ENCODE measurements at regions not wholly inside any gene's neighbourhood (a gene's known extent, or its start where the extent isn't known, plus 50 kb on each side); places are given as distances from the start of the nearest gene placed in this dataset.

DNA sequence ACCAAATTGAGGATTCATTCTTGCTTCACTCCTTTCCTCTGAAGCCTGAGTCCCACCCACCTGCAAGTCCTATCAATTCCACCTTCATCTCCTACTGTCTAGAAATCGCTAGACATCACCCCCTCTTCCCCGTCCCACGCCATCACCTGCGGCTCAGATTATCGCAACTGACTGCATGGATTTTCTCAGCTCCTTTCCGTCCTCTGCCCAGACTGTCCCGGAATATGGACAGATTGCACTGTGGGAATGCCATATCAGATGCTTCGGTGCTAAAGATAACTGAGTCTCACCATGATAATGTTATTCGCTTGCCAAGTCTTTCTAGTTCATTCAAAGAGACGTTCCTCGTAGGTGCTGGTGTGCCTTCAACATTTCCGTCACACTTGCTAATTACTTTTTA lies 66.4 kb upstream of the USP29 start:
- ChIA-PET CTCF (no interaction called here), POLR2A (no interaction called here)
- TF ChIP-seq HDGF (IDR thresholded peaks at IDR 0.05; ENCODE audit: borderline replicate concordance), result no peak
- TF ChIP-seq SP1 (IDR thresholded peaks at IDR 0.05), result no peak
- TF ChIP-seq LEF1 (IDR thresholded peaks at IDR 0.05; ENCODE audit: borderline replicate concordance), result no peak
- TF ChIP-seq FOXM1 (IDR thresholded peaks at IDR 0.05; ENCODE audit: borderline replicate concordance), result no peak
- TF ChIP-seq NFRKB (IDR thresholded peaks at IDR 0.05), result no peak
- TF ChIP-seq FOXK2 (IDR thresholded peaks at IDR 0.05), result no peak
- no peak for TF ChIP-seq FOXA1 (IDR thresholded peaks at IDR 0.05)
- no peak for TF ChIP-seq BHLHE40 (IDR thresholded peaks at IDR 0.05; ENCODE audit: borderline replicate concordance)
- TF ChIP-seq, protein P1, sequence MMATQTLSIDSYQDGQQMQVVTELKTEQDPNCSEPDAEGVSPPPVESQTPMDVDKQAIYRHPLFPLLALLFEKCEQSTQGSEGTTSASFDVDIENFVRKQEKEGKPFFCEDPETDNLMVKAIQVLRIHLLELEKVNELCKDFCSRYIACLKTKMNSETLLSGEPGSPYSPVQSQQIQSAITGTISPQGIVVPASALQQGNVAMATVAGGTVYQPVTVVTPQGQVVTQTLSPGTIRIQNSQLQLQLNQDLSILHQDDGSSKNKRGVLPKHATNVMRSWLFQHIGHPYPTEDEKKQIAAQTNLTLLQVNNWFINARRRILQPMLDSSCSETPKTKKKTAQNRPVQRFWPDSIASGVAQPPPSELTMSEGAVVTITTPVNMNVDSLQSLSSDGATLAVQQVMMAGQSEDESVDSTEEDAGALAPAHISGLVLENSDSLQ (IDR thresholded peaks at IDR 0.05), result no peak
- no peak for TF ChIP-seq ELF4 (IDR thresholded peaks at IDR 0.05)
- TF ChIP-seq TARDBP (IDR thresholded peaks at IDR 0.05), result no peak
- no peak for TF ChIP-seq CTBP1 (IDR thresholded peaks at IDR 0.05; ENCODE audit: borderline replicate concordance)
- no peak for TF ChIP-seq L3MBTL2 (conservative IDR thresholded peaks at IDR 0.05)
- no peak for DNase-seq (ENCODE audit: extremely low spot score)

DNA sequence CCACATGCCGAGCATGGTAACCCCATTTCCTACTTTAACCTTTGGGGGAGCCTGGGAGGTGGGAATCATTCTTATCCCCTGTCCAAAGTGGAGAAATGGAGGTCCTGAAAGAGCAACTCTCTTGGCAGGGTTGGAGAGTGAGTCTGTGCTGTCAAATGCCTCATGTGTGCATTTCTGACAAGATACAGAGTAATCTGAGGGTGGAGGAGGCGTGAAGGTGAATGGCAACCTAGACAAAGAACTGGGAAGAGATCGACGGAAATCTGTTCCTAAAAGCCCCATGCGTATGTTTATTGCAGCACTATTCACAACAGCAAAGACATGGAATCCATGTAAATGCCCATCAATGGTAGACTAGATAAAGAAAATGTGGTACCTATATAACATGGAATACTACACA lies 63.8 kb upstream of the USP29 start:
- no peak for DNase-seq (ENCODE audit: extremely low spot score)
- CTCF ChIA-PET, result no interaction called here
- no peak for TF ChIP-seq LEF1 (IDR thresholded peaks at IDR 0.05; ENCODE audit: borderline replicate concordance)
- TF ChIP-seq ZNF384 (IDR thresholded peaks at IDR 0.05), result no peak
- TF ChIP-seq HDGF (IDR thresholded peaks at IDR 0.05; ENCODE audit: borderline replicate concordance), result no peak
- no peak for TF ChIP-seq CTBP1 (IDR thresholded peaks at IDR 0.05; ENCODE audit: borderline replicate concordance)
- TF ChIP-seq ELF4 (IDR thresholded peaks at IDR 0.05), result no peak
- TF ChIP-seq FOXK2 (IDR thresholded peaks at IDR 0.05), result no peak
- no peak for TF ChIP-seq BHLHE40 (IDR thresholded peaks at IDR 0.05; ENCODE audit: borderline replicate concordance)
- no peak for TF ChIP-seq NFRKB (IDR thresholded peaks at IDR 0.05)
- no peak for TF ChIP-seq FOXM1 (IDR thresholded peaks at IDR 0.05; ENCODE audit: borderline replicate concordance)
- POLR2A ChIA-PET, result no interaction called here

DNA sequence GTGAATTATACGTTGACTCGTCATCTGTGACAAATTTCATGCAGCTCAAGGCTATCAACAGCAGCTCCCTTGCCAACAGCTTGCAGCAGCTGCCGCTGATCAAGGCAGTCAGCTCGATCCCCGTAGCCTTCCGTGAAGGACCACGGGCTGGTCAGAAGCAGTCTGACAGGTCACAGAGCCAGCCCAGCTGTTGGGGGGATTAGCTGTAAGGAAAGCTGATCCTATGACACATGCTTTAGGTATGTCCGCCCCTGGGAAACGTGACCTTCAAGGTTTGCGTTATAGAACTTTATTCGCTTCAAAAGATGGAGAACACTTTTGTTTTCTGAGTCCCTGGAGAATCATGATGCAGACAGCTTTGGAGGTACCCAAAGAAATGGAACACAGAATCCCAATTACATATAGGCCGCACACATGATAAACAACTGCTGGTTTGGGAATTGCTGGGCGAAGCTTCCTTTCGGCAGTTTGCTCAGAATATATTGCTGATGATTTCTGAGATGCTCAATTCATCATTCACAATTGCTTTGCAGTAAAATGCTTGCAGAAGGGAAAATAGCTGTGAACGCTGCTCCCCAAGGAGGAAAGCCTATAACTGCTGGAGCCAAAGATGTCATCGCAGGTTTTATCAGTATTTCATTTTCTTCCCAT lies 62.6 kb upstream of the USP29 start:
- CTCF ChIA-PET, result no interaction called here
- TF ChIP-seq ELF4 (IDR thresholded peaks at IDR 0.05), result no peak
- TF ChIP-seq, protein P1 (IDR thresholded peaks at IDR 0.05), result no peak
- POLR2A ChIA-PET, result no interaction called here
- no peak for DNase-seq (ENCODE audit: extremely low spot score)

DNA sequence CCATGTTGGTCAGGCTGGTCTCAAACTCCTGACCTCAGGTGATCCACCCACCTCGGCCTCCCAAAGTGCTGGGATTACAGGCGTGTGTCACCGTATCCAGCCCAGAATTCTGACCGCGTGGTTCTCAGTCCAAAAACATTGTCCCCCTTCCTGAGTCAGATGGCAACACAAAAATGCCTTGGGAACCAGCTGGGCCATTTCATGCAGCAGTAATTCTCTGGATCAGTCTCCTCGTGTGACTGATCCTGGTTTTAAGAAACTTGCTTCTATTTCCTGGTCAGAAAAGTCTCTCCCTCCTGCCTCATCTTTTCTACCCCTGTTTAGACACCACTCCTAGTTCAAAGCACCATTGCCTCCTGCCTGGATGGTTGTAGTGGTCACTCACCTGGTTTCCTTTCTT lies 60.9 kb upstream of the USP29 start:
- TF ChIP-seq L3MBTL2 (conservative IDR thresholded peaks at IDR 0.05) (no peak), FOXM1 (IDR thresholded peaks at IDR 0.05; ENCODE audit: borderline replicate concordance) (no peak)
- ChIA-PET POLR2A (no interaction called here), CTCF (no interaction called here)
- no peak for DNase-seq (ENCODE audit: extremely low spot score)

DNA sequence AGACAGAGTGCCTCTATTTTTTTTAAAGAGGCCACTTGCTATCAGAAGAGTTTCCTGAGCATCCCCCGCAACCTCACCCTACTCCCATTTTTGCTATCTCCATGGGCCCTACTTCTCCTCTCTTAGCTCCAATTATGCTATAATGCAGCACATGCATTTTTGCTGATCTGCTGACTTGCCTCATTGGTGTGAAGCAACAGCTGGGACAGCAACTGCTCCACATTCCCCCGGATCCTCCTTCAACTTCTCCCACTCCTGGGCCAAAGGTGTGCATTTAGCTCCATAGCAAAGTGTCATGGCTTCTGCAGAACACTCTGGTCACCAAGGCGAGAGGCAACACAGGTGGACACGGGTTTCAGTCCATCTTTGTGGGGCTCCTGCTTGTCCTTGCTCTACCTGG lies 56.7 kb upstream of the USP29 start:
- POLR2A ChIA-PET, result no interaction called here
- CTCF ChIA-PET, result no interaction called here
- no peak for DNase-seq (ENCODE audit: extremely low spot score)
- TF ChIP-seq LEF1 (IDR thresholded peaks at IDR 0.05; ENCODE audit: borderline replicate concordance) (no peak), ELF4 (IDR thresholded peaks at IDR 0.05) (no peak), TARDBP (IDR thresholded peaks at IDR 0.05) (no peak), SUZ12 (IDR thresholded peaks at IDR 0.05) (no peak), BHLHE40 (IDR thresholded peaks at IDR 0.05; ENCODE audit: borderline replicate concordance) (no peak), FOXK2 (IDR thresholded peaks at IDR 0.05) (no peak)
- TF ChIP-seq, protein P1 (IDR thresholded peaks at IDR 0.05), result no peak

DNA sequence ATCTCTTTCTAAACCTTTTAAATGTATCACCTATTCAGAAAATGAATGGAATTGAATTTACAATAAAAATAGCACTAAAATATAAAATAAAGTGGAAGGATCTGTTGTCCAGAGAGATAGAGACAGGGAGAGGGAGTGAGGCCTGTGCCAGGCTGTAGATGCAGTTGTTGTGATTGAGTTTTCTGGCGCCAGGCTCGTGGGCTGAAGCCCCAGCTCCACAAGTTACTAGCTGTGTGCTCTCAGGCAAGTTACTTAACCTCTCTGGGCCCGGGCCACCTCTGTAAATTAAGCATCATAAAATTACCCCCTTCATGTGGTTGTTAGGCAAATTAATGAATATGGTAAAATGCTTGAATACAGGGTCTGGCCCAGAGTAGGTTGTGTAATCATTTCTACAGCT lies 52.3 kb upstream of the USP29 start:
- DNase-seq (ENCODE audit: extremely low spot score), result no peak
- ChIA-PET POLR2A (no interaction called here), CTCF (no interaction called here)
- no peak for TF ChIP-seq FOXM1 (IDR thresholded peaks at IDR 0.05; ENCODE audit: borderline replicate concordance)
- no peak for TF ChIP-seq ELF4 (IDR thresholded peaks at IDR 0.05)
- TF ChIP-seq ARNT (IDR thresholded peaks at IDR 0.05), result no peak
- TF ChIP-seq LEF1 (IDR thresholded peaks at IDR 0.05; ENCODE audit: borderline replicate concordance), result no peak
- no peak for TF ChIP-seq NFRKB (IDR thresholded peaks at IDR 0.05)
- no peak for TF ChIP-seq BHLHE40 (IDR thresholded peaks at IDR 0.05; ENCODE audit: borderline replicate concordance)
- TF ChIP-seq CTBP1 (IDR thresholded peaks at IDR 0.05; ENCODE audit: borderline replicate concordance), result no peak
- no peak for TF ChIP-seq L3MBTL2 (conservative IDR thresholded peaks at IDR 0.05)
- no peak for TF ChIP-seq TARDBP (IDR thresholded peaks at IDR 0.05)
- TF ChIP-seq HDGF (IDR thresholded peaks at IDR 0.05; ENCODE audit: borderline replicate concordance), result no peak
- TF ChIP-seq, protein P1 (IDR thresholded peaks at IDR 0.05), result no peak
- no peak for TF ChIP-seq FOXK2 (IDR thresholded peaks at IDR 0.05)
- TF ChIP-seq SUZ12 (IDR thresholded peaks at IDR 0.05), result no peak
- TF ChIP-seq SP1 (IDR thresholded peaks at IDR 0.05), result no peak
- no peak for TF ChIP-seq FOXA1 (IDR thresholded peaks at IDR 0.05)
- TF ChIP-seq ZNF384 (IDR thresholded peaks at IDR 0.05), result no peak
